Parathyroid adenoma (tissue), 2 donors: ENCODE measurements at regions not wholly inside any gene's neighbourhood (a gene's known extent, or its start where the extent isn't known, plus 50 kb on each side); places are given as distances from the start of the nearest gene placed in this dataset.

Experiments used
- H2AFZ ChIP-seq: fragments of 300-600 bp; sonication (generic); one replicate; pipeline ENCODE4 v1.7.0; 2017; ENCODE audit warnings: antibody characterized with exemption, mild to moderate bottlenecking
- H3K27ac ChIP-seq: fragments of 300-600 bp; sonication (generic); one replicate; pipeline ENCODE4 v1.7.0; 2017
- H3K27me3 ChIP-seq: fragments of 300-600 bp; sonication (generic); one replicate; pipeline ENCODE4 v1.7.0; 2017; ENCODE audit warnings: low read length; ENCODE audit not compliant: control insufficient read depth, insufficient read depth
- H3K36me3 ChIP-seq: fragments of 300-600 bp; sonication (generic); one replicate; pipeline ENCODE4 v1.7.0; 2017; ENCODE audit warnings: low read length; ENCODE audit not compliant: control insufficient read depth, insufficient read depth
- H3K4me1 ChIP-seq: fragments of 300-600 bp; sonication (generic); one replicate; pipeline ENCODE4 v1.7.0; 2017; ENCODE audit warnings: control low read depth
- H3K4me2 ChIP-seq: fragments of 300-600 bp; sonication (generic); one replicate; pipeline ENCODE4 v1.7.0; 2017; ENCODE audit warnings: low read length
- H3K4me3 ChIP-seq: fragments of 300-600 bp; sonication (generic); one replicate; pipeline ENCODE4 v1.7.0; 2017; ENCODE audit warnings: low read depth, low read length
- H3K79me2 ChIP-seq: fragments of 300-600 bp; sonication (generic); one replicate; pipeline ENCODE4 v1.7.0; 2017; ENCODE audit warnings: control low read depth
- H3K9ac ChIP-seq: fragments of 300-600 bp; sonication (generic); one replicate; pipeline ENCODE4 v1.7.0; 2017; ENCODE audit warnings: mild to moderate bottlenecking
- H3K9me3 ChIP-seq: fragments of 300-600 bp; sonication (generic); one replicate; pipeline ENCODE4 v1.7.0; 2017; ENCODE audit warnings: low read length; ENCODE audit not compliant: control insufficient read depth
- CTCF ChIP-seq: fragments of 300-600 bp; sonication (generic); IDR thresholded peaks from one replicate; pipeline ENCODE4 v1.7.0; 2017; ENCODE audit warnings: antibody characterized with exemption, mild to moderate bottlenecking
- donor health status: primary hyperparathyroidism.

GRCh38 chr21:23960769-23961168 lies 1646.5 kb downstream of the MRPL39 start:
- no peak overlapping the region for H3K27ac ChIP-seq
- H3K27me3 ChIP-seq, result no peaks in the 10 kb centered on the region
- H3K9me3 ChIP-seq, result no peaks in the 10 kb centered on the region
- no peak overlapping the region for H3K4me3 ChIP-seq
- H3K4me2 ChIP-seq, result no peak overlapping the region
- H2AFZ ChIP-seq, result no peak overlapping the region
- no peaks in the 10 kb centered on the region for H3K4me1 ChIP-seq
- H3K79me2 ChIP-seq, result no peaks in the 10 kb centered on the region
- H3K36me3 ChIP-seq, result no peaks in the 10 kb centered on the region
- no peak overlapping the region for H3K9ac ChIP-seq
- TF ChIP-seq CTCF, result no peak

GRCh38 chr21:23955135-23955843 lies 1652.0 kb downstream of the MRPL39 start:
- no peak for TF ChIP-seq CTCF
- Histone ChIP-seq H3K4me2 (no peak overlapping the region), H3K27me3 (no peaks in the 10 kb centered on the region), H2AFZ (no peak overlapping the region), H3K4me3 (no peak overlapping the region), H3K27ac (no peak overlapping the region), H3K36me3 (no peaks in the 10 kb centered on the region), H3K9ac (no peak overlapping the region), H3K9me3 (no peaks in the 10 kb centered on the region), H3K4me1 (no peaks in the 10 kb centered on the region), H3K79me2 (no peaks in the 10 kb centered on the region)

- no peak overlapping the region for H3K4me2 ChIP-seq
- H3K9me3 ChIP-seq, result no peaks in the 10 kb centered on the region
- H3K4me1 ChIP-seq, result no peaks in the 10 kb centered on the region
- H3K36me3 ChIP-seq, result no peaks in the 10 kb centered on the region
- H3K27me3 ChIP-seq, result no peaks in the 10 kb centered on the region
- TF ChIP-seq CTCF, result no peak
- no peak overlapping the region for H3K27ac ChIP-seq
- no peaks in the 10 kb centered on the region for H3K79me2 ChIP-seq
- no peak overlapping the region for H3K9ac ChIP-seq
- no peak overlapping the region for H2AFZ ChIP-seq
- H3K4me3 ChIP-seq, result no peak overlapping the region
Measured at GRCh38 chr21:23952269-23952668, 1655.0 kb downstream of the MRPL39 start.

GRCh38 chr21:23951251-23951650 lies 1656.0 kb downstream of the MRPL39 start:
- Histone ChIP-seq H3K4me3 (no peak overlapping the region), H3K4me2 (no peak overlapping the region), H3K79me2 (no peaks in the 10 kb centered on the region), H3K27me3 (no peaks in the 10 kb centered on the region), H3K9ac (no peak overlapping the region), H3K27ac (no peak overlapping the region), H2AFZ (no peak overlapping the region), H3K9me3 (no peaks in the 10 kb centered on the region), H3K36me3 (no peaks in the 10 kb centered on the region), H3K4me1 (no peaks in the 10 kb centered on the region)
- no peak for TF ChIP-seq CTCF

GRCh38 chr21:23950344-23950743 lies 1656.9 kb downstream of the MRPL39 start:
- Histone ChIP-seq H3K27me3 (no peaks in the 10 kb centered on the region), H3K79me2 (no peaks in the 10 kb centered on the region), H3K27ac (no peak overlapping the region), H3K36me3 (no peaks in the 10 kb centered on the region), H3K4me1 (no peaks in the 10 kb centered on the region), H3K9me3 (no peaks in the 10 kb centered on the region), H3K4me3 (no peak overlapping the region), H2AFZ (no peak overlapping the region), H3K9ac (no peak overlapping the region), H3K4me2 (no peak overlapping the region)
- TF ChIP-seq CTCF, result no peak
